ENCODE measurements at regions not wholly inside any gene's neighbourhood (a gene's known extent, or its start where the extent isn't known, plus 50 kb on each side); places are given as distances from the start of the nearest gene placed in this dataset.

GRCh38 chr10:6823770-6824169 lies 243.7 kb upstream of the PRKCQ start:
- no peaks in the 10 kb centered on the region for H3K27me3 ChIP-seq (ENCODE audit: control insufficient read depth in 2 of 2, insufficient read depth in 1 of 2, low read length in 1 of 2)
- no peak for DNase-seq (ENCODE audit: low read depth in 6 of 9, low spot score in 9 of 9)
- H3K4me3 ChIP-seq (ENCODE audit: low read length in 2 of 2) = no peak overlapping the region
- H3K36me3 ChIP-seq (ENCODE audit: control insufficient read depth in 2 of 2, insufficient read depth in 2 of 2, low read length in 1 of 2) = no peaks in the 10 kb centered on the region
- H3K4me1 ChIP-seq (ENCODE audit: control insufficient read depth in 2 of 2, insufficient read depth in 2 of 2, low read length in 2 of 2) = no peaks in the 10 kb centered on the region
- H3K27ac ChIP-seq (ENCODE audit: low read depth in 1 of 2, low read length in 1 of 2) = no peak overlapping the region
- 0% methylated on average over 1 of the region's 1 CpG for WGBS
- H3K9me3 ChIP-seq (ENCODE audit: control insufficient read depth in 2 of 2, insufficient read depth in 1 of 2, low read length in 1 of 2) = no peaks in the 10 kb centered on the region

DNA sequence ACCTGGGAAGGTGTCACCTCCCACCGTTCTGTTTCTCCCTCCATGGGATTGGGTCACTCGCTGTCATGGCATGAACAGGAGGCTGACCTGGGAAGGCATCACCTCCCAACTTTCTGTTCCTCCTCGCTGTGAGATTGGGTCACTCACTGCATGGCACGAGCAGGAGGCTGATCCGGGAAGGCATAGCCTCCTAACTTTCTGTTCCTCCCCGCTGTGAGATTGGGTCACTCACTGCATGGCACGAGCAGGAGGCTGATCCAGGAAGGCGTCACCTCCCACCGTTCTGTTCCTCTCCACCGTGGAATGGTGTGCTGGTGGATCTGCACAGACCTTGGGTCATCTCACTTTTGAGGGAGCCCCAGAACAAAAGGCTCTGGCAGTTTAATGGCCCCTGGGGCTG lies 239.2 kb upstream of the PRKCQ start:
- no peak for DNase-seq (ENCODE audit: low read depth in 6 of 9, low spot score in 9 of 9)
- no peaks in the 10 kb centered on the region for H3K27me3 ChIP-seq (ENCODE audit: control insufficient read depth in 2 of 2, insufficient read depth in 1 of 2, low read length in 1 of 2)
- no peak overlapping the region for H3K4me3 ChIP-seq (ENCODE audit: low read length in 2 of 2)
- no peaks in the 10 kb centered on the region for H3K4me1 ChIP-seq (ENCODE audit: control insufficient read depth in 2 of 2, insufficient read depth in 2 of 2, low read length in 2 of 2)
- H3K27ac ChIP-seq (ENCODE audit: low read depth in 1 of 2, low read length in 1 of 2) = no peak overlapping the region
- no peaks in the 10 kb centered on the region for H3K36me3 ChIP-seq (ENCODE audit: control insufficient read depth in 2 of 2, insufficient read depth in 2 of 2, low read length in 1 of 2)
- H3K9me3 ChIP-seq (ENCODE audit: control insufficient read depth in 2 of 2, insufficient read depth in 1 of 2, low read length in 1 of 2) = no peaks in the 10 kb centered on the region
- WGBS = 88% methylated on average over 10 of the region's 10 CpGs

DNA sequence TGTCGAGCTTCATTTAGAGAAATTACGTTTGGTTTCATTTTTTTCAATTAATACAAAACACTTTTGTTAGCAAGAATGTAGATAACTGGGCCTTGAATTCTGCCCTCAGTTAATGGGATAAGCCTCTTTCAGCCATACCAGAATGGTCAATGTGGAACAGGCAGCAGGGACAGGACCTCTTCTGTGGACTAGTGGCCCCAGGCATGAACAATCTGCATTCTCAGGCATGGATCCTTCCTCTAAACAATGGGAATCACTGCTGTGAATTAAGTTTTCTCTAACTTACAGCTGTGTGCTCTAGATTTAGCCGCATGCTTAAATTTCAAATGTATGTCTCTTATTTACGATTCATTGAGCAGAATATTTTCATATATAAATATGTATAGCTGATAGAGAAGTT lies 237.7 kb upstream of the PRKCQ start:
- Histone ChIP-seq H3K27ac (ENCODE audit: low read depth in 1 of 2, low read length in 1 of 2) (no peak overlapping the region), H3K36me3 (ENCODE audit: control insufficient read depth in 2 of 2, insufficient read depth in 2 of 2, low read length in 1 of 2) (no peaks in the 10 kb centered on the region), H3K4me3 (ENCODE audit: low read length in 2 of 2) (no peak overlapping the region), H3K27me3 (ENCODE audit: control insufficient read depth in 2 of 2, insufficient read depth in 1 of 2, low read length in 1 of 2) (no peaks in the 10 kb centered on the region), H3K9me3 (ENCODE audit: control insufficient read depth in 2 of 2, insufficient read depth in 1 of 2, low read length in 1 of 2) (no peaks in the 10 kb centered on the region), H3K4me1 (ENCODE audit: control insufficient read depth in 2 of 2, insufficient read depth in 2 of 2, low read length in 2 of 2) (no peaks in the 10 kb centered on the region)
- 97% methylated on average over 4 of the region's 4 CpGs for WGBS
- DNase-seq (ENCODE audit: low read depth in 6 of 9, low spot score in 9 of 9) = no peak

DNA sequence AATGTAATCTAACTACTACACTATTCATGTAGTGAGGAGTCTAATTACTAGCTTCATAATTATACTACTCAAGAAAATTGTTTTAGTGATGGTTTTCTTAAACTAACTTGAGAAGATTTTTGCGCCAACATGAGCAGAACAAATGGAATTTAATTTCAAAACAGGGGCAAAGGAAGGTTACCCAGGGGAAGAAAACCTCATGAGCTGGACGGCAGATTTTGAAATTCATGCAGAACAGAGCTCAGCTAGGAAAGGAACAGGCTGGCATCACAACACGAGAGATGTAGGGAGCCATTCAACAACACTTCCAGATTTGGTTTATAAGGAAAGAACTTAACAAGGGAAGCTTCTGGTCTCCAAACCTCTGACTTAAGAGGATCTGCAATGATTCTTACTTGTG lies 235.3 kb upstream of the PRKCQ start:
- no peaks in the 10 kb centered on the region for H3K9me3 ChIP-seq (ENCODE audit: control insufficient read depth in 2 of 2, insufficient read depth in 1 of 2, low read length in 1 of 2)
- no peak overlapping the region for H3K4me3 ChIP-seq (ENCODE audit: low read length in 2 of 2)
- H3K27me3 ChIP-seq (ENCODE audit: control insufficient read depth in 2 of 2, insufficient read depth in 1 of 2, low read length in 1 of 2) = no peaks in the 10 kb centered on the region
- no peaks in the 10 kb centered on the region for H3K4me1 ChIP-seq (ENCODE audit: control insufficient read depth in 2 of 2, insufficient read depth in 2 of 2, low read length in 2 of 2)
- 95% methylated on average over 3 of the region's 3 CpGs for WGBS
- H3K36me3 ChIP-seq (ENCODE audit: control insufficient read depth in 2 of 2, insufficient read depth in 2 of 2, low read length in 1 of 2) = no peaks in the 10 kb centered on the region
- DNase-seq (ENCODE audit: low read depth in 6 of 9, low spot score in 9 of 9) = no peak
- H3K27ac ChIP-seq (ENCODE audit: low read depth in 1 of 2, low read length in 1 of 2) = no peak overlapping the region

GRCh38 chr10:6813856-6814255 lies 233.8 kb upstream of the PRKCQ start:
- no peaks in the 10 kb centered on the region for H3K36me3 ChIP-seq (ENCODE audit: control insufficient read depth in 2 of 2, insufficient read depth in 2 of 2, low read length in 1 of 2)
- WGBS = 80% methylated on average over 2 of the region's 2 CpGs
- H3K27ac ChIP-seq (ENCODE audit: low read depth in 1 of 2, low read length in 1 of 2) = no peak overlapping the region
- no peaks in the 10 kb centered on the region for H3K4me1 ChIP-seq (ENCODE audit: control insufficient read depth in 2 of 2, insufficient read depth in 2 of 2, low read length in 2 of 2)
- H3K4me3 ChIP-seq (ENCODE audit: low read length in 2 of 2) = no peak overlapping the region
- no peaks in the 10 kb centered on the region for H3K9me3 ChIP-seq (ENCODE audit: control insufficient read depth in 2 of 2, insufficient read depth in 1 of 2, low read length in 1 of 2)
- DNase-seq (ENCODE audit: low read depth in 6 of 9, low spot score in 9 of 9) = no peak
- H3K27me3 ChIP-seq (ENCODE audit: control insufficient read depth in 2 of 2, insufficient read depth in 1 of 2, low read length in 1 of 2) = no peaks in the 10 kb centered on the region

DNA sequence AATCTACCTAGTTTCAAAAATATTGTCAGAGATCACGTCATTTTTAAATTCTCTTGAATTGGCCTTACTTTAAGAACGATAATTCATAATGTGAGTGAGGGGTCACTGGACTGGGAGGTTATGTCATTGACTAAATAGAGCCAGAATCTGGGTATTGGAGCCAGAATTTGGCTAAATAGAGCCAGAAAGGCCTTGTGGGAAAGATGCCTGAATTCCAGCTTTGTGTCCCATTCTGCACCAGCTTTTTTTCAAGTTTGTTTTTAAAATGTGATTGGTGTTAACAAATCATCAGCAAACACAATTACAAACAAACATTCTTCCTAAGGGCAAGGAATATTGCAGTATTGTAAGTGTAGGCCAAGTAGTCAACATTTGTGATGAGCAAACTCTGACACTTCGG lies 233.2 kb upstream of the PRKCQ start:
- Histone ChIP-seq H3K4me1 (ENCODE audit: control insufficient read depth in 2 of 2, insufficient read depth in 2 of 2, low read length in 2 of 2) (no peaks in the 10 kb centered on the region), H3K27ac (ENCODE audit: low read depth in 1 of 2, low read length in 1 of 2) (no peak overlapping the region), H3K4me3 (ENCODE audit: low read length in 2 of 2) (no peak overlapping the region), H3K36me3 (ENCODE audit: control insufficient read depth in 2 of 2, insufficient read depth in 2 of 2, low read length in 1 of 2) (no peaks in the 10 kb centered on the region), H3K9me3 (ENCODE audit: control insufficient read depth in 2 of 2, insufficient read depth in 1 of 2, low read length in 1 of 2) (no peaks in the 10 kb centered on the region), H3K27me3 (ENCODE audit: control insufficient read depth in 2 of 2, insufficient read depth in 1 of 2, low read length in 1 of 2) (no peaks in the 10 kb centered on the region)
- 65% methylated on average over 3 of the region's 3 CpGs for WGBS
- no peak for DNase-seq (ENCODE audit: low read depth in 6 of 9, low spot score in 9 of 9)

DNA sequence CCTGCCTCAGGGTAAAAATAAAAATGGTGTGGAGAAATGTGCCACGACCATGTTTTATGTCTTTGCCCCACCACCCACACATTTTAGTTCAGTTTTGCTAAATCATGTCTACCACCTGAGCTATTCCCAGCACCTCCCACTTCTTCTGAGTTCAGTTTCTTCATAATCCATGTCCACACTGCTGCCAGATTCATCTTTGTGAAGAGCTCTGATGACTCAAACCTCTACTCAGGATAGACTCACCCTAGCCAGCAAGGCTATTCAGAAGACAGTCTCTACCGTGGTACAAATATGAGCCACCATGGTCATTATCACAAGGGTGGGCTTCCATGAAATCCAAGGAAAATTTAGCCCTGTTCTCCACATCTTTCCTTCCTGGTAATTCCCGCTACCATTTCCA lies 231.1 kb upstream of the PRKCQ start:
- H3K27ac ChIP-seq (ENCODE audit: low read depth in 1 of 2, low read length in 1 of 2) = no peak overlapping the region
- no peak for DNase-seq (ENCODE audit: low read depth in 6 of 9, low spot score in 9 of 9)
- 89% methylated on average over 3 of the region's 3 CpGs for WGBS
- H3K36me3 ChIP-seq (ENCODE audit: control insufficient read depth in 2 of 2, insufficient read depth in 2 of 2, low read length in 1 of 2) = no peaks in the 10 kb centered on the region
- H3K27me3 ChIP-seq (ENCODE audit: control insufficient read depth in 2 of 2, insufficient read depth in 1 of 2, low read length in 1 of 2) = no peaks in the 10 kb centered on the region
- H3K4me3 ChIP-seq (ENCODE audit: low read length in 2 of 2) = no peak overlapping the region
- H3K9me3 ChIP-seq (ENCODE audit: control insufficient read depth in 2 of 2, insufficient read depth in 1 of 2, low read length in 1 of 2) = no peaks in the 10 kb centered on the region
- no peaks in the 10 kb centered on the region for H3K4me1 ChIP-seq (ENCODE audit: control insufficient read depth in 2 of 2, insufficient read depth in 2 of 2, low read length in 2 of 2)

DNA sequence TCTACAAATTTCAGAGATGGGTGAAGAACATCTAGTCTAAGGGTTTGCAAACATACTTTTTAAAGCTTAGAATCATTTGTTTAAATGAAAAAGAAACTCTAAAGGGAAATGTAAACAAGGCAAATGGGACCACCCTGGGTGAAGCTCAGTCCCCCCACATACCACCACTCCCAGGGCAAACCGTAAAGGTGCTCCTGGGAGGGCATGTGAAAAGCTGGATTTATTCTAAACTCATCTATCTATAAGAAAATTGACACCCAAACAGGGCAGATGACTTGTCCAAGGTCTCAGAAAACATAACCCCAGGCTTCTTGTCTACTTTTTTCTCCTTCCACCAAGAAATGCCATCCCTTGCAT lies 223.3 kb upstream of the PRKCQ start:
- WGBS = 56% methylated on average over 1 of the region's 1 CpG
- Histone ChIP-seq H3K27me3 (ENCODE audit: control insufficient read depth in 2 of 2, insufficient read depth in 1 of 2, low read length in 1 of 2) (no peaks in the 10 kb centered on the region), H3K4me3 (ENCODE audit: low read length in 2 of 2) (no peak overlapping the region), H3K4me1 (ENCODE audit: control insufficient read depth in 2 of 2, insufficient read depth in 2 of 2, low read length in 2 of 2) (no peaks in the 10 kb centered on the region), H3K27ac (ENCODE audit: low read depth in 1 of 2, low read length in 1 of 2) (no peak overlapping the region), H3K36me3 (ENCODE audit: control insufficient read depth in 2 of 2, insufficient read depth in 2 of 2, low read length in 1 of 2) (no peaks in the 10 kb centered on the region), H3K9me3 (ENCODE audit: control insufficient read depth in 2 of 2, insufficient read depth in 1 of 2, low read length in 1 of 2) (no peaks in the 10 kb centered on the region)
- no peak for DNase-seq (ENCODE audit: low read depth in 6 of 9, low spot score in 9 of 9)

GRCh38 chr10:6802759-6803426 lies 222.8 kb upstream of the PRKCQ start:
- Histone ChIP-seq H3K9me3 (ENCODE audit: control insufficient read depth in 2 of 2, insufficient read depth in 1 of 2, low read length in 1 of 2) (no peaks in the 10 kb centered on the region), H3K4me3 (ENCODE audit: low read length in 2 of 2) (no peak overlapping the region), H3K36me3 (ENCODE audit: control insufficient read depth in 2 of 2, insufficient read depth in 2 of 2, low read length in 1 of 2) (no peaks in the 10 kb centered on the region), H3K4me1 (ENCODE audit: control insufficient read depth in 2 of 2, insufficient read depth in 2 of 2, low read length in 2 of 2) (no peaks in the 10 kb centered on the region), H3K27me3 (ENCODE audit: control insufficient read depth in 2 of 2, insufficient read depth in 1 of 2, low read length in 1 of 2) (no peaks in the 10 kb centered on the region), H3K27ac (ENCODE audit: low read depth in 1 of 2, low read length in 1 of 2) (no peak overlapping the region)
- WGBS = 57% methylated on average over 6 of the region's 6 CpGs
- no peak for DNase-seq (ENCODE audit: low read depth in 6 of 9, low spot score in 9 of 9)

GRCh38 chr10:6796231-6796630 lies 216.2 kb upstream of the PRKCQ start:
- no peaks in the 10 kb centered on the region for H3K9me3 ChIP-seq (ENCODE audit: control insufficient read depth in 2 of 2, insufficient read depth in 1 of 2, low read length in 1 of 2)
- no peak for DNase-seq (ENCODE audit: low read depth in 6 of 9, low spot score in 9 of 9)
- no peaks in the 10 kb centered on the region for H3K36me3 ChIP-seq (ENCODE audit: control insufficient read depth in 2 of 2, insufficient read depth in 2 of 2, low read length in 1 of 2)
- H3K27me3 ChIP-seq (ENCODE audit: control insufficient read depth in 2 of 2, insufficient read depth in 1 of 2, low read length in 1 of 2) = no peaks in the 10 kb centered on the region
- 91% methylated on average over 3 of the region's 3 CpGs for WGBS
- H3K4me1 ChIP-seq (ENCODE audit: control insufficient read depth in 2 of 2, insufficient read depth in 2 of 2, low read length in 2 of 2) = no peaks in the 10 kb centered on the region
- H3K4me3 ChIP-seq (ENCODE audit: low read length in 2 of 2) = no peak overlapping the region
- no peak overlapping the region for H3K27ac ChIP-seq (ENCODE audit: low read depth in 1 of 2, low read length in 1 of 2)
